NT2/D1 (cell line): ENCODE measurements at regions not wholly inside any gene's neighbourhood (a gene's known extent, or its start where the extent isn't known, plus 50 kb on each side); places are given as distances from the start of the nearest gene placed in this dataset.

Experiments
- DNase-seq: peaks from one replicate; pipeline ENCODE4 v3.0.0-alpha.2; 2011; ENCODE audit warnings: low read depth, low spot score
- H3K27me3 ChIP-seq: 2 replicates; pipeline ENCODE4 v1.6.0; 2011; ENCODE audit warnings: mild to moderate bottlenecking; ENCODE audit not compliant: insufficient read length, insufficient read depth
- H3K36me3 ChIP-seq: 2 replicates; pipeline ENCODE4 v1.6.1; 2011; ENCODE audit warnings: mild to moderate bottlenecking, low read length, mixed read lengths; ENCODE audit not compliant: insufficient read depth, insufficient read length
- H3K4me1 ChIP-seq: 2 replicates; pipeline ENCODE4 v1.5.1; 2011; ENCODE audit not compliant: insufficient read depth, insufficient read length
- H3K4me3 ChIP-seq: 2 replicates; pipeline ENCODE4 v1.5.1; 2011; ENCODE audit warnings: low read depth; ENCODE audit not compliant: insufficient read length
- H3K9ac ChIP-seq: 2 replicates; pipeline ENCODE4 v1.6.0; 2011; ENCODE audit warnings: low read depth; ENCODE audit not compliant: insufficient read length
- H3K9me3 ChIP-seq: 2 replicates; pipeline ENCODE4 v1.5.1; 2011; ENCODE audit warnings: mild to moderate bottlenecking, low read length; ENCODE audit not compliant: insufficient read depth
- SUZ12 ChIP-seq: IDR thresholded peaks from 2 replicates; pipeline ENCODE4 v1.6.1; 2011; ENCODE audit not compliant: insufficient read length, insufficient read depth; ENCODE audit errors: extremely low read depth
- YY1 ChIP-seq: IDR thresholded peaks from 2 replicates; pipeline ENCODE4 v1.6.1; 2011; ENCODE audit not compliant: insufficient read length, insufficient read depth
- ZNF274 ChIP-seq: IDR thresholded peaks from 2 replicates; pipeline ENCODE4 v1.6.1; 2011; ENCODE audit warnings: mild to moderate bottlenecking, low read depth, low read length

DNA sequence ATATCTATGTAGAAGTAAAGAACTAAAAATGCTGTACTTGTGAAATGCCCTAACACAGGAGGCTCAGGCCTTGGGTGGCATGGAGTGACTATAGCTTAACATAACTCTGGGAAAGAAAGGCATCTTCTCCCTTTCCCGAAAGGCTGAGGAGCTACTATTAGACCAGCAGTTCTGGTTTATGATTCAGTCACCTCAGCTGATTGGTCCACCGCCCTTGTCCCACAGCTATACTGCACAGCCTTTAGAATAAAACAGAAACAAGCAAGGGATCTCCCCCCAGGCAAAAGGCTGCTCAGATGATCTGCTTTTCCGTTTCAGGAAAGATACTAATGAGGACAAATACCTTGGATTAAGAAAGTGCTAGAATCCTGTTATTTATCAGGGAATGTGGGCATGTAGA lies 171.3 kb downstream of the SNCA start:
- Histone ChIP-seq H3K9ac (no peak overlapping the region), H3K4me1 (no peaks in the 10 kb centered on the region)

DNA sequence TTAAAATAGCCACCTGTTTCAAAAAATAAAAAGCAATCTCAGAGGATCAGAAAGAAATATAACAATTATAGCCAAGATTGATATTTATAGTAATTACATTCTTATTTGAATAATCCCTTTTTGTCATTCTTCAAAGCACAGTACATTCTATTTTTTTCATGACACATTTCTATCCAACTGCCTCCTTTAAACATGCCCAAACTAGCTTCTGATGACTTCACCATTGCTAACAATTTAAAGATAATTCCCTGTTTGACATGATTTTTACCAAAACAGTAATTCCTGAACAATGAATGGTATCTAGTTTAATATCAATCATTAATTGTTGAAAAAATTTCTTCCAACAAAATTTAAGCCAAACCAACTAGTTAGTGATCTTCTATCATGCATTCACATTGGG lies 172.4 kb downstream of the SNCA start:
- H3K9me3 ChIP-seq, result no peaks in the 10 kb centered on the region
- H3K9ac ChIP-seq, result no peak overlapping the region
- no peak overlapping the region for H3K4me3 ChIP-seq
- no peak for DNase-seq
- no peaks in the 10 kb centered on the region for H3K4me1 ChIP-seq
- no peaks in the 10 kb centered on the region for H3K27me3 ChIP-seq
- H3K36me3 ChIP-seq, result no peaks in the 10 kb centered on the region
- TF ChIP-seq ZNF274, result no peak
- no peak for TF ChIP-seq SUZ12

More for the DNA sequence above, 171.3 kb downstream of the SNCA start:
- Histone ChIP-seq H3K36me3 (no peaks in the 10 kb centered on the region), H3K4me3 (no peak overlapping the region), H3K27me3 (no peaks in the 10 kb centered on the region), H3K9me3 (no peaks in the 10 kb centered on the region)
- no peak for DNase-seq
- no peak for TF ChIP-seq ZNF274
- no peak for TF ChIP-seq YY1
- TF ChIP-seq SUZ12, result no peak

DNA sequence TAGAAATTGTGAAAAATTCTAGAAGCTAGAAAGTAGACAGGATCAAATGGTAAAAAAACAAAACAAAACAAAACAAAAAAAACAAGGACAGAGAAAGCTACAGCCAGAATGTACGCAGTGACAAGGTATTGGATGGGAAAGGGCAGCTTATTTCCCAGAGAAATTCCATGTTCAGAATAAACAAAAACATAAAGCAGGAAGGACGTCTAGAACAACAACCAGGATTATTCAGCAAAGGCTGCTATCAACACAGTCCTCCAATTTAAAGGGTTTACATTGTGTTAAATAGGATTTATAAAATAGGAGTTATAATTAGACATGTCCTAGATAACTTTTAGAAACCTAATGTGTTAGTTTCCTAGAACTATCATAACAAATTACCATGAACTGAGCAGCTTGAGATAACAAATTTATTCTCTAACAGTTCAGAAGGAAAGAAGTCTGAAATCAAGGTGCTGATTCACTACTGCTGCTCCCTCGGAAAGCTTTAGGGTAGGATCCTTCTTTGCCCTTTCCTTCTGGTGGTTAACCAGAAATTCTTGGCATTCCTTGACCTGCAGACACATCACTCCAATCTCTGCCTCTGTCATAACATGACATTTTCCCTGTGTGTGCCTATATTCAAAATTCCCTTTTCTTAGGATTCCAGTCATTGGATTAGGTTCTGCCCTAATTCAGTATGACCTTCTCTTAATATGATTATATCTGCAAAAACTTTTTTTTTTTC lies 175.6 kb downstream of the SNCA start:
- TF ChIP-seq SUZ12, result no peak
- TF ChIP-seq YY1, result no peak
- no peak for TF ChIP-seq ZNF274
- peak; percentile 32 for DNase-seq
- H3K4me3 ChIP-seq, result no peak overlapping the region
- H3K4me1 ChIP-seq, result no peaks in the 10 kb centered on the region
- no peaks in the 10 kb centered on the region for H3K36me3 ChIP-seq
- H3K27me3 ChIP-seq, result no peaks in the 10 kb centered on the region
- H3K9ac ChIP-seq, result no peak overlapping the region
- no peaks in the 10 kb centered on the region for H3K9me3 ChIP-seq

DNA sequence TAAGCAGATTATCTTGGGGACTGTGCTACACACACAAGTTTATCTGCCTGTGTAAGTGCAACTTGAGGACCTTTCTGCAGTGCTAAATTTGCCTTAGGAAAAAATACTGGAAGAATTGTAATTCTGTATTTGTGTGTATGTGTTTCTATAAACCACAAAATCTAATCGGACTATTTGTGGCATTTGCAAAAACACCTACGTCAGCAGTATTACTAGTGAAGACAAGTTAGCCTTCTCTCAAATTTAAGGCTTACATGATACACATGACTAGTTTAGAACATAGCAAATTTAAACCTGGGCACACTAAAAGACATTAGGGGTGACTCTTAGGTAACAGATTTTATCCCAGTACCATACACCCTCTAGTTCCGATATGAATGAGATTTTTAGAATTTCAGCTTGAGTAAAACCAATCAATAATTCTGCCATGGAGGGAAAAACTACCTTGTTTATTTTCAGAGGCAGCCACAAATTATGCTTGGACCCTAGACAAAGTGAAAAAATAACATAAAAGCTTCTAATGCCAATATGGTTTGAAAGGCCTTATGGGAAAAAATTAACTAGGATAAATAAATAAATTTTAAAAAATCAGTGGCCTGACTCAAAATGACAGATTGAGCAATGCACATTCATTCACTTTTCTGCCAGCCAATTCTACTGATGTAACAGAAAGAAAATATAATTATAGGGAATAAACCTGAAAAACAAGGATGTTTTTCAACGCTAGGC lies 176.4 kb downstream of the SNCA start:
- no peak for DNase-seq
- no peaks in the 10 kb centered on the region for H3K27me3 ChIP-seq
- H3K36me3 ChIP-seq, result no peaks in the 10 kb centered on the region
- H3K9me3 ChIP-seq, result no peaks in the 10 kb centered on the region
- H3K4me1 ChIP-seq, result no peaks in the 10 kb centered on the region
- no peak overlapping the region for H3K4me3 ChIP-seq
- TF ChIP-seq YY1 (no peak), SUZ12 (no peak), ZNF274 (no peak)
- H3K9ac ChIP-seq, result no peak overlapping the region

DNA sequence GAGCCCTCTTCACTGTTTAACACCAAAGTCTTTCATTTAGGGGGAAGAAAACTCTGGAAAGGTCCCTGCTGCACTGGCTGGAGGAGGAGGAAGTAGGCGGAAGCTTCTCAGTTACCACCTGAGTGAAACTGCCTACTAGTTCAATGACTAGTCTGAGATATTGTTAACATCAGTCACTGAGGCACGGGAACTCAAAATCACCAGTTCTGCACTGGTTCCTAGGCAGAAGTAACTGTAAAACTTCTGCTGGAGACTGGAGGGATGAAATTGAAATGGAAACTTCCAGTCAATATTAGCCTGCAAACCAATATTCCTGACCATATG lies 178.3 kb downstream of the SNCA start:
- TF ChIP-seq ZNF274, result no peak
- DNase-seq, result no peak
- Histone ChIP-seq H3K27me3 (no peaks in the 10 kb centered on the region), H3K4me1 (no peaks in the 10 kb centered on the region), H3K9me3 (no peaks in the 10 kb centered on the region), H3K36me3 (no peaks in the 10 kb centered on the region), H3K4me3 (no peak overlapping the region), H3K9ac (no peak overlapping the region)

DNA sequence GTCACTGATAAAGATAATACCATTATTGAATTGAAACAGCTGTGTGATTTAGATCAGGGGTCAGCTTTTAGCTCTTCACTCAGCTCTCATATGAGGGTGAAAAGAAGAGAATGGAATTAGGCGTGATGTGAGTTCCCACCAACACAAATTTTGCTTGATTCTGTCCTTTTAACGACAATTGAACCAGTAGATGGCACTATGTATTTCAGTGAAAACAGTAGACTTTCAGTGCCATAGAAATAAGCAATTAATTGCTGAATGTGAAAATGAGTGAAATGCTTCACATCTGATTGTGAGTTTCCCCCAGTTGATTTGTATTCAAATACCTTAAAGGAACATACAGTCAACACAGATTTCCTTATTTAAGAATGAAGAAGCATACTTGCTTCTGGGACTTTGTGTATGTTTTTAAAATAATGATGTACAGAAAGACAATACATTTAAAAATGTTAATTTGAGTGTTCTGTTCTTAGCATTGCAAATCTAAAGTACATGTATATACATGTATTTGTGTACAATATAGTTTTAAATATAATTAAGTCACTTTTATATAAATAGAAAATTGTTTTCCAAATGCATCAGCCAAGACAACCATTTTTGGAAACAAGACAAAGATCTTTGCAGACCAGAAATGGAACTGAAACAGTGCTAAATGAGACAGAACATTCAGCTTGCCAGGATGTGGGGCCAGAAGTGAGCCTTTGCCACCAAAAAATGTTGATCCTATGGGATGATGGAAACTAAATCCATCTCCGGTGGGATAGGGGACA lies 178.8 kb downstream of the SNCA start:
- H3K36me3 ChIP-seq, result no peaks in the 10 kb centered on the region
- H3K27me3 ChIP-seq, result no peaks in the 10 kb centered on the region
- no peak overlapping the region for H3K4me3 ChIP-seq
- TF ChIP-seq ZNF274 (no peak), YY1 (no peak), SUZ12 (no peak)
- H3K9me3 ChIP-seq, result no peaks in the 10 kb centered on the region
- no peaks in the 10 kb centered on the region for H3K4me1 ChIP-seq
- H3K9ac ChIP-seq, result no peak overlapping the region
- DNase-seq, result no peak

DNA sequence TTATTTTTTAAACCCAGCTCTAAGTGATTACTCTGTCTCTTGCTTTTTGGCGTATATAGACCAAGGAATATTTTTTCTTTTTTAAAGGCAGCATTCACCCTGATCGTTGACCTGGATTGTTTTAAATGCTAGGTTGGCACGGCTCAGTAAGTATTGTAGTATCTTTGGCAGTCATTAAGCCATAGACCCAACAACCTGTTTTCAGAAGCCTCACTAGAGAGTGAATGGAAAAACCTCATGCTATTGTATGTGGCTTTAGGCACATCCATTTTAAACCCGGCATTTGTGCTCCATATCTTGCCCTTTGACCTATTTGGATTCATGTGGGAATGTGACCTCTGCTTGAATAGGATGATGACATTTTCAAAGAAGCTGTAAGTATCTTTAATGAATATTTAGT lies 183.9 kb downstream of the SNCA start:
- Histone ChIP-seq H3K27me3 (no peaks in the 10 kb centered on the region), H3K36me3 (no peaks in the 10 kb centered on the region), H3K4me3 (no peak overlapping the region), H3K4me1 (no peaks in the 10 kb centered on the region), H3K9ac (no peak overlapping the region), H3K9me3 (no peaks in the 10 kb centered on the region)
- TF ChIP-seq YY1 (no peak), SUZ12 (no peak), ZNF274 (no peak)
- no peak for DNase-seq
